GM19193 (cell line): ENCODE measurements at regions not wholly inside any gene's neighbourhood (a gene's known extent, or its start where the extent isn't known, plus 50 kb on each side); places are given as distances from the start of the nearest gene placed in this dataset.

Source experiments
- POLR2A ChIP-seq: IDR thresholded peaks from 4 replicates; pipeline ENCODE4 v1.6.1; 2011; ENCODE audit not compliant: insufficient read depth, insufficient read length; ENCODE audit errors: extremely low read depth

GRCh38 chr1:25170439-25170838 lies 61.9 kb downstream of the SYF2 start:
- TF ChIP-seq POLR2A = no peak

GRCh38 chr1:25169610-25170009 lies 62.7 kb downstream of the SYF2 start:
- TF ChIP-seq POLR2A = no peak

GRCh38 chr1:25169168-25169567 lies 63.1 kb downstream of the SYF2 start:
- no peak for TF ChIP-seq POLR2A

- no peak for TF ChIP-seq POLR2A
These were observed 63.9 kb downstream of the SYF2 start for GRCh38 chr1:25168193-25169071.

GRCh38 chr1:25167269-25168192 lies 64.8 kb downstream of the SYF2 start:
- TF ChIP-seq POLR2A = no peak

- no peak for TF ChIP-seq POLR2A
These were observed 65.5 kb downstream of the SYF2 start for GRCh38 chr1:25166847-25167246.

- TF ChIP-seq POLR2A = no peak
These were observed 68.3 kb downstream of the SYF2 start for GRCh38 chr1:25163986-25164385.

GRCh38 chr1:25161981-25162380 lies 70.3 kb downstream of the SYF2 start:
- TF ChIP-seq POLR2A = no peak

- TF ChIP-seq POLR2A = no peak
These were observed 74.5 kb downstream of the SYF2 start for GRCh38 chr1:25157846-25158245.

GRCh38 chr1:25150985-25151495 lies 81.3 kb downstream of the SYF2 start:
- no peak for TF ChIP-seq POLR2A

- no peak for TF ChIP-seq POLR2A
These were observed 83.5 kb downstream of the SYF2 start for GRCh38 chr1:25148673-25149300.

GRCh38 chr1:25146451-25146855 lies 85.8 kb downstream of the SYF2 start:
- TF ChIP-seq POLR2A = no peak

GRCh38 chr1:25145775-25146393 lies 86.4 kb downstream of the SYF2 start:
- TF ChIP-seq POLR2A = no peak

GRCh38 chr1:25140073-25140797 lies 92.1 kb downstream of the SYF2 start:
- no peak for TF ChIP-seq POLR2A
